Activated CD8-positive, alpha-beta T cell treated with anti-CD3 and anti-CD28 coated beads for 36 hours (primary cell): ENCODE measurements at regions not wholly inside any gene's neighbourhood (a gene's known extent, or its start where the extent isn't known, plus 50 kb on each side); places are given as distances from the start of the nearest gene placed in this dataset.
"Not testable (repeated sequence)": the region's sequence is repeated elsewhere in the genome, so short reads cannot be mapped to it uniquely, and the experiment has no call there.

ENCODE experiments used
- ATAC-seq: fragments of 200-7000 bp; cut with Tn5 transposase; one replicate; pipeline ENCODE4 v1.10.0; 2021; ENCODE audit warnings: mild to moderate bottlenecking, moderate library complexity
- CTCF ChIA-PET: fragments of 350-600 bp; sonication (Branson Sonifier 250); formaldehyde crosslinking; loops from one replicate; lab custom pipeline; 2021; ENCODE audit warnings: antibody characterized with exemption; lab: Charles Lee
- POLR2A ChIA-PET: fragments of 350-600 bp; sonication (Branson Sonifier 250); formaldehyde crosslinking; loops from one replicate; lab custom pipeline; 2021; ENCODE audit warnings: antibody characterized with exemption; lab: Charles Lee
- DNase-seq: peaks from one replicate; pipeline ENCODE4 v3.0.0-alpha.2; 2020
- H3K27ac Mint-ChIP-seq: one replicate; pipeline ENCODE4 v1.8.0; 2021; ENCODE audit warnings: mild to moderate bottlenecking, mixed read lengths
- H3K27me3 Mint-ChIP-seq: one replicate; pipeline ENCODE4 v1.8.0; 2021; ENCODE audit warnings: mixed read lengths
- H3K36me3 Mint-ChIP-seq: one replicate; pipeline ENCODE4 v1.8.0; 2021; ENCODE audit warnings: low read depth, mixed read lengths
- H3K4me1 Mint-ChIP-seq: one replicate; pipeline ENCODE4 v1.8.0; 2021; ENCODE audit warnings: low read depth, mixed read lengths
- H3K4me3 Mint-ChIP-seq: one replicate; pipeline ENCODE4 v1.8.0; 2021; ENCODE audit warnings: mild to moderate bottlenecking, moderate library complexity, mixed read lengths
- H3K9me3 Mint-ChIP-seq: one replicate; pipeline ENCODE4 v1.8.0; 2021; ENCODE audit warnings: mixed read lengths
- CTCF ChIP-seq: fragments of 200-600 bp; IDR thresholded peaks from one replicate; pipeline ENCODE4 v1.8.0; 2022; ENCODE audit warnings: antibody characterized with exemption, mild to moderate bottlenecking
- intact Hi-C: fragments of 100-400 bp; cut with micrococcal nuclease; formaldehyde crosslinking; loops from one replicate; pipeline ENCODE4 v1.10.0; 2022

- POLR2A ChIA-PET, result no interaction called here
- TF ChIP-seq CTCF, result no peak
These were observed 93.5 kb upstream of the NEDD4L start for GRCh38 chr18:57950542-57950941.

GRCh38 chr18:57949335-57949734 is 94.7 kb upstream of the NEDD4L start:
- H3K36me3 Mint-ChIP-seq, H3K4me3 Mint-ChIP-seq, H3K4me1 Mint-ChIP-seq, H3K27me3 Mint-ChIP-seq, intact Hi-C loops, H3K27ac Mint-ChIP-seq, DNase-seq, ATAC-seq, H3K9me3 Mint-ChIP-seq, POLR2A ChIA-PET: not testable (repeated sequence)
- CTCF ChIA-PET, result interaction anchor here (1.2 kb wide), 1 partner anchor 45 kb away, joined by 3 read pairs; no protein-coding TSS in a partner anchor

More at GRCh38 chr18:57950542-57950941, 93.5 kb upstream of the NEDD4L start:
- Mint-ChIP-seq H3K27me3 (no peaks in the 10 kb centered on the region), H3K9me3 (no peaks in the 10 kb centered on the region), H3K27ac (no peak overlapping the region), H3K4me1 (no peaks in the 10 kb centered on the region), H3K4me3 (no peak overlapping the region), H3K36me3 (no peaks in the 10 kb centered on the region)
- ATAC-seq, result no peak
- intact Hi-C loops, result no loop called here
- DNase-seq, result no peak
- CTCF ChIA-PET, result interaction anchor here (1.1 to 1.2 kb wide), 2 partner anchors 8 to 40 kb away, joined by 3 read pairs; no protein-coding TSS in a partner anchor

GRCh38 chr18:57947117-57947516 is 96.9 kb upstream of the NEDD4L start:
- Mint-ChIP-seq H3K27ac (no peak overlapping the region), H3K36me3 (no peaks in the 10 kb centered on the region), H3K4me3 (no peak overlapping the region), H3K27me3 (peaks cover 3% of the 10 kb centered on the region), H3K4me1 (no peaks in the 10 kb centered on the region), H3K9me3 (no peaks in the 10 kb centered on the region)
- intact Hi-C loops, result no loop called here
- ChIA-PET CTCF (interaction anchor here (1.0 kb wide), 1 partner anchor 175 kb away, joined by 3 read pairs; no protein-coding TSS in a partner anchor), POLR2A (no interaction called here)
- no peak for DNase-seq
- no peak for TF ChIP-seq CTCF
- ATAC-seq, result no peak

- peaks cover 8% of the 10 kb centered on the region for H3K27me3 Mint-ChIP-seq
- H3K9me3 Mint-ChIP-seq, result no peaks in the 10 kb centered on the region
- ChIA-PET POLR2A (interaction anchor here (0.6 kb wide), 1 partner anchor 23 kb away, joined by 4 read pairs; no protein-coding TSS in a partner anchor), CTCF (no interaction called here)
- intact Hi-C loops, result no loop called here
- TF ChIP-seq CTCF, result no peak
- H3K36me3 Mint-ChIP-seq, result no peaks in the 10 kb centered on the region
- DNase-seq, result no peak
- ATAC-seq, result no peak
- no peak overlapping the region for H3K27ac Mint-ChIP-seq
- no peaks in the 10 kb centered on the region for H3K4me1 Mint-ChIP-seq
- H3K4me3 Mint-ChIP-seq, result no peak overlapping the region
These were observed 100.3 kb upstream of the NEDD4L start for GRCh38 chr18:57943723-57944122.

GRCh38 chr18:57942493-57942892 is 101.5 kb upstream of the NEDD4L start:
- H3K36me3 Mint-ChIP-seq, result no peaks in the 10 kb centered on the region
- intact Hi-C loops, result no loop called here
- CTCF ChIA-PET, result interaction anchor here (1.2 kb wide), 1 partner anchor 8 kb away, joined by 3 read pairs; no protein-coding TSS in a partner anchor

More at GRCh38 chr18:57942493-57942892, 101.5 kb upstream of the NEDD4L start:
- ATAC-seq (no peak), DNase-seq (no peak)
- Mint-ChIP-seq H3K27me3 (peaks cover 14% of the 10 kb centered on the region), H3K4me1 (no peaks in the 10 kb centered on the region), H3K9me3 (no peaks in the 10 kb centered on the region), H3K27ac (no peak overlapping the region), H3K4me3 (no peak overlapping the region)
- no peak for TF ChIP-seq CTCF
- POLR2A ChIA-PET, result interaction anchor here (0.7 kb wide), 1 partner anchor 521 kb away, joined by 3 read pairs; no protein-coding TSS in a partner anchor
